HG02943 (cell line): ENCODE measurements at regions not wholly inside any gene's neighbourhood (a gene's known extent, or its start where the extent isn't known, plus 50 kb on each side); places are given as distances from the start of the nearest gene placed in this dataset.
"Not testable (repeated sequence)": the region's sequence is repeated elsewhere in the genome, so short reads cannot be mapped to it uniquely, and the experiment has no call there.

Source experiments
- ATAC-seq: cut with Tn5 transposase; IDR thresholded peaks from one replicate; pipeline ENCODE4 v1.9.1; 2021; ENCODE audit warnings: mild to moderate bottlenecking, low read depth, moderate library complexity; ENCODE audit not compliant: unreplicated experiment

GRCh38 chr10:56441337-56441736 lies 80.3 kb upstream of the ZWINT start:
- not testable (repeated sequence) for ATAC-seq
